ENCODE measurements at regions not wholly inside any gene's neighbourhood (a gene's known extent, or its start where the extent isn't known, plus 50 kb on each side); places are given as distances from the start of the nearest gene placed in this dataset.

GRCh38 chr13:90696254-90696653 lies 651.2 kb upstream of the MIR17HG start:
- H3K27ac ChIP-seq (ENCODE audit: insufficient read depth, low read length), result no peak overlapping the region
- dilution Hi-C loops (cut with HindIII; ENCODE audit: low sequenced_read_pairs, unreplicated experiment) (no loop called here), in situ Hi-C loops (cut with MboI; ENCODE audit: low sequenced_read_pairs) (no loop called here), intact Hi-C loops (cut with micrococcal nuclease) (no loop called here)
- ChIA-PET CTCF (no interaction called here), POLR2A (ENCODE audit: unreplicated experiment) (no interaction called here)
- H3K4ac ChIP-seq (ENCODE audit: low read depth, low read length), result no peak overlapping the region
- H3K4me1 ChIP-seq (ENCODE audit: control insufficient read depth, insufficient read depth, low read length), result no peaks in the 10 kb centered on the region
- no peak overlapping the region for H2BK120ac ChIP-seq (ENCODE audit: low read depth, low read length)
- H2BK5ac ChIP-seq (ENCODE audit: low read depth, low read length, poor library complexity, severe bottlenecking), result no peak overlapping the region
- H3K36me3 ChIP-seq (ENCODE audit: control insufficient read depth, insufficient read depth, low read length), result no peaks in the 10 kb centered on the region
- no peak overlapping the region for H3K56ac ChIP-seq (ENCODE audit: extremely low read depth, insufficient read depth, low read length)
- H2BK15ac ChIP-seq (ENCODE audit: low read depth, low read length), result no peak overlapping the region
- no peaks in the 10 kb centered on the region for H3K79me1 ChIP-seq (ENCODE audit: low read depth in 1 of 2, low read length in 2 of 2)
- ATAC-seq (ENCODE audit: low read depth), result no peak
- no peak overlapping the region for H3K4me3 ChIP-seq (ENCODE audit: insufficient read depth, low read depth, low read length)
- no peaks in the 10 kb centered on the region for H3K27me3 ChIP-seq (ENCODE audit: control insufficient read depth, insufficient read depth, low read length)
- no peaks in the 10 kb centered on the region for H3K9me3 ChIP-seq (ENCODE audit: control insufficient read depth, insufficient read depth, low read length)
- H3K9ac ChIP-seq (ENCODE audit: low read depth, low read length), result no peak overlapping the region
- no peak overlapping the region for H4K91ac ChIP-seq (ENCODE audit: insufficient read depth, low read depth, low read length)
- H3K18ac ChIP-seq (ENCODE audit: low read depth, low read length), result no peak overlapping the region
- BruUV-seq (replicated peaks), result no TSS peak
- no peak overlapping the region for H3K23ac ChIP-seq (ENCODE audit: low read depth, low read length)
- peak; percentile 7 for DNase-seq
- no peak for TF ChIP-seq USF2 (IDR thresholded peaks at IDR 0.05; ENCODE audit: low read depth, low read length)
- TF ChIP-seq CTCF (conservative IDR thresholded peaks at IDR 0.05; ENCODE audit: low read depth, low read length), result no peak
- TF ChIP-seq SMC3 (IDR thresholded peaks at IDR 0.05; ENCODE audit: low read depth, low read length), result no peak
- TF ChIP-seq MAFK (IDR thresholded peaks at IDR 0.05; ENCODE audit: low read depth, low read length), result no peak
- no peak for TF ChIP-seq RCOR1 (IDR thresholded peaks at IDR 0.05; ENCODE audit: insufficient replicate concordance, low read length)
- TF ChIP-seq FOS (IDR thresholded peaks at IDR 0.05; ENCODE audit: low read depth, low read length), result no peak
- TF ChIP-seq POLR2A (IDR thresholded peaks at IDR 0.05; ENCODE audit: low read depth, low read length), result no peak
- TF ChIP-seq ELK1 (IDR thresholded peaks at IDR 0.05; ENCODE audit: borderline replicate concordance, low read depth, low read length), result no peak
- no peak for TF ChIP-seq BHLHE40 (IDR thresholded peaks at IDR 0.05; ENCODE audit: low read depth, low read length)
- TF ChIP-seq CHD1 (IDR thresholded peaks at IDR 0.05; ENCODE audit: low read depth, low read length), result no peak
- TF ChIP-seq MXI1 (IDR thresholded peaks at IDR 0.05; ENCODE audit: borderline replicate concordance, low read depth, low read length), result no peak
- no peak for TF ChIP-seq CEBPB (IDR thresholded peaks at IDR 0.05; ENCODE audit: low read depth, low read length)
- no peak for TF ChIP-seq RFX5 (IDR thresholded peaks at IDR 0.05; ENCODE audit: low read depth, low read length)
- TF ChIP-seq MAZ (IDR thresholded peaks at IDR 0.05; ENCODE audit: borderline replicate concordance, low read depth, low read length), result no peak
- TF ChIP-seq RAD21 (IDR thresholded peaks at IDR 0.05; ENCODE audit: low read length), result no peak
- no peak overlapping the region for H3K14ac ChIP-seq (replicated peaks; ENCODE audit: low read depth, low read length)
- no peaks in the 10 kb centered on the region for H4K20me1 ChIP-seq (ENCODE audit: insufficient read depth, low read length)
- H4K8ac ChIP-seq (ENCODE audit: low read depth in 2 of 2, low read length in 2 of 2), result no peak overlapping the region
- no peaks in the 10 kb centered on the region for H3K9me1 ChIP-seq (ENCODE audit: insufficient read depth, low read length)
- no peak overlapping the region for H2AFZ ChIP-seq (replicated peaks; ENCODE audit: low read length, poor library complexity)
- no peak overlapping the region for H2AK9ac ChIP-seq (replicated peaks; ENCODE audit: low read depth, low read length, poor library complexity)
- WGBS, 2 experiments (ENCODE audit: extremely low coverage in 2 of 2, insufficient read length in 1 of 2), result no CpG with 5 or more reads among the region's 1 CpG
- H2AK5ac ChIP-seq (ENCODE audit: low read depth, low read length), result no peak overlapping the region
- H2BK20ac ChIP-seq (ENCODE audit: low read depth, low read length), result no peak overlapping the region
- no peak overlapping the region for H3K4me2 ChIP-seq (ENCODE audit: low read depth, low read length)
- H4K5ac ChIP-seq (ENCODE audit: low read depth, low read length), result no peak overlapping the region

All from IMR-90 (cell line).